Suppressor macrophage treated with lipopolysaccharide for 4 hours (primary cell): ENCODE measurements at regions not wholly inside any gene's neighbourhood (a gene's known extent, or its start where the extent isn't known, plus 50 kb on each side); places are given as distances from the start of the nearest gene placed in this dataset.

Experiments used
- DNase-seq: peaks from one replicate; pipeline ENCODE4 v3.0.0-alpha.2; 2020

DNA sequence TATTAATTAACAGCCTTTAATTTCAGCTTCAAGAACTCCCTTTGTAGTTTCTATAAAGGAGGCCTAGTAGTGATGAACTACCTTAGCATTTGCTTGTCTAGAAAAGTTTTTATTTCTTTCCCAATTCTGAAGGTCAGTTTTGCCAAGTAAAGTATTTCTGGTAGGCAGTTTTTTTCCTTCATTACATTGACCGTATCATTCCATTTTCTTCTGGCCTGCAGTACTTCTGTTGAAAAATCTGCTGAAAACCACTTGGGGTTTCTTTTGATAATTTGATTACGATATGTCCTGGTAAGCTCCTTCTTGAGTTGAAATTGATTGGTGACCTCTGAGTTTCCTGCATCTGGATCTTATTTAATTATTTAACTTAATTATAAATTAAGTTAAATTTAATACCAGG is 691.8 kb downstream of the TSN start:
- DNase-seq = no peak

DNA sequence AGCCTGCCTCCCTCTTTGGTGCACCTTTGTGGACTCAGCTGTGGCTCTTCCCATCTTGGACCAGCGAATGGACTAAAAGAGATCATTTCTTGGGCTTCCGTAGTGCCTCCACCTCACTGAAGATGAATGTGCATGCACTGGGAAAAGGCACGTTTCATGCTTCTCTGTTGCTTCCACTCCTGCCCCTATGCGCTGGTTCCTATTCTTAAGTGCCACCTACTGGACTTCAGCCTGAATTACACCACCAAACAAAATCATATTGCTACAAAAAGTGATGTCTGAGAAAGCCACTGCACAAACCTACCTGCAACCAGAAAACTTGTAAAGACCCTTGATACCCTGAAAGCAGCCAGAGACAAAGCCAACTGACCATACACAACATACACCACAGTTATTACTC is 695.6 kb downstream of the TSN start:
- DNase-seq = peak; percentile 37

DNA sequence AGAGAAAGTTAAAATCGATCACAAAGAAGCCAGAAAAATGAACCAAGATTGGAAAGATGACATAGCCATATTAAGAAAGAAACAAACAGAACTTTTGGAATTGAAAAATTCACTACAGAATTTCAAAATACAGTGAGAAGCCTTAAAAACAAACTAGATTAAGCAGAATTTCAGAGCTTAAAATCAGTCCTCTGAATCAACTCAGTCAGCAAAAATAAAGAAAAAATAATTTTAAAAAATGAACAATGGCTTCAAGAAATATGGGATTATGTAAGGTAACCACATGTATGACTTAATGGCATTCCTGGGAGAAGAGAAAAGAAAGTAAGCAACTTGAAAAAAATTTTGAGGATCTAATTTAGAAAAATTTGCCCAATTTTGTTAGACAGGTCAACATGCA is 696.2 kb downstream of the TSN start:
- no peak for DNase-seq

DNA sequence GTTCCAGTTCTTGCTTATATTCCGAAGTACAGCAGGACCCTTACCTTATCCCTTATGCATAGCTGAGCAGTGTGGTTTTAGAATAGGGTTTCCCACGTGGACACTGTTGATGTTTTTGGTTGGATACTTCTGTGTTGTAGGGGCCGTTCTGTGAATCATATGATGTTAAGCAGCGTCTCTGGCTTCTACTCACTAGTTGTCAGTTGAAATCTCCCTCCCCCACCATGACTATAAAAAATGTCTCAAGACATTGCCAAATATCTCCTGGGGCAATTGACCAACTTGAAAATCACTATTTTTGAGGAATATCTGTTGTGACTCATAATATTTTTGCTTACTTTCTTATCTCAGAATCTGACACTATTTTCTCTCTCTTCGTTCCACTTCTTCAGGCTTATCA is 713.7 kb downstream of the TSN start:
- no peak for DNase-seq

DNA sequence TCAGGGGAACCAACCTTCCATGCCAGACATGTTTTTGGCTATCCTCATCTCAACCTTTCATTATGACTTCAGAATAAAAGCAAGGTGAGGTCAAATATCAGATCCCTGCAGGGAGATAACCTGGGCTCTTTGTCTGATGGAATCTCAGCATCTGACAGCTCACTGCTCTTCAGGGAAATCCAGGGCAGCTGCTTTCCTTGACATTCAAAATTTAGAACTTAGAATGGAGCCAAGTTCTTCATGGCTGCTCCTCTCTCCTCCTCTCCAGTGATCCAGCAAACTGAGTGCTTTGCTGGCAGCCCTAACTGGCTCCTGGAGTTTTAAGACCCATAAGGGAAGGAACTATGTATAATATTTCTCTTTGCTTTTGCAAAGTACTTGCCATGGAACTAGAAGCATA is 716.3 kb downstream of the TSN start:
- no peak for DNase-seq

DNA sequence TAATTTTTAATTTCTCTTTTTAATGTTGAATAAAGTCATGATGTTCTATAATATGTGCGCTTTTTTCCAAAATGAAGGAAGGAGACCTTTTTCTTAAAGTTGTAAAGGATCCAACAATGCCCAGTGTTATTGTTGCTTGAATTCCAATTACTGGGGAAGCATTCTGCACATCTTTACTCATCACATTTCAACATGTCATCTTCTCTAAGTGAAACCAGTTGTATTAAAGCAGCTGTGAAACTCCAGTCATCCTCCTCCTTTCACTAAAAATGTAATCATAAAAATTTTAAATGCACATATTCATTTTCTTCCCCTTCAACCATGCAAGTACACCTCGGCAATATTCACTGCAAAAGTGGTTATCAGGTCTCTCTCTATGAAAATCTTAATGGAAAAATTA is 722.7 kb downstream of the TSN start:
- DNase-seq = no peak

DNA sequence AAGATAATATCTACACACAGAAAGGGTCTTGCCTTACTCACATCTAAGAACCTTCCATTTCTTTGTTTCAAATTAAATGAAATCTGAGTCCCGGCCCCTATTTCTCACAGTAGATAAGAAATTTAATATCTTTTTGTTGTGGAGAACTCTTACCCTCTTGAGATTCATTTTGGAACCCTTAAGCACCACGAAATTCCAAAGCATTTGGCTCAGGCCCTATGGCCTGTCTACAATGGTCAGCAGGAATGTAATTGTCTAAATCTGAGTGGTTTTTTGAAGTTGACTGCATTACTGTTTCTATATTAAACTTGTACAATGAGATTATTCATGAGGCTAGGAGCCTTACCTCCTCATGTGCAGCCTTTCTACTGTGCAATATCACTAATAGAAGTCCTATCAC is 723.3 kb downstream of the TSN start:
- DNase-seq = no peak

DNA sequence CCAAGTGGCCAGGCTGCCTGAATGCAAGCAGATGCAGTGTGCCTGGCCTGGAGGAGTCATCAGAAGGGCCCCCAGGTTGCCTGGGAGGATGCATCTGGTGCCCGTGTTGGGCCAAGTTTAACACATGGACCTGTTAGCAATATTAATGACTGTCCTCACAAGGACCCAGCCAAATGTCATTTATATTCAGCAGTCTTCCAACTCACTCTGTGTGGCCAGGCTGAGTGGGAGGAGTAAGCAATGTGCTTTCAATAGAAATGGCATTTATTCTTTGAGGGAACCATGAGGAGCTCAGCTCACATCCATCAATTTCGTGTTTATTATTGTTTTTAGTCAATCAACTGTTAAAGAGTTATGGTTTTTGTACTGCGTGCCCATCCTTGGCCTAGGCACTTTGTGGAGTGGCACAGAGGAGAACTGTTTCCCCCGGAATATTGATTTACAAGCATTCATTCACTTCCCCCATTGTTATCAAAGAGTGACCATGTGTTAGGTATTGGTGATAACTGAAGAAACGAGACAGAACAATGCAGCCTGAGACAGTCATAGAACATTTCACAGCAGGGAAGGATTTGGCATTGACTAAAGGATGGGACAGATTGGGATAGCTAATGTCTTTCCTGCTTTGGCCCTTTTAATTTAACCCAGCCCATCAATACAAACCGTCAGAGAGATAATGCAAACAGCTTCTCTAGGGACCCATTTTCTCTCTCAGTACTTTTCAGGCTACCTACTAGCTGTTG is 725.2 kb downstream of the TSN start:
- no peak for DNase-seq

DNA sequence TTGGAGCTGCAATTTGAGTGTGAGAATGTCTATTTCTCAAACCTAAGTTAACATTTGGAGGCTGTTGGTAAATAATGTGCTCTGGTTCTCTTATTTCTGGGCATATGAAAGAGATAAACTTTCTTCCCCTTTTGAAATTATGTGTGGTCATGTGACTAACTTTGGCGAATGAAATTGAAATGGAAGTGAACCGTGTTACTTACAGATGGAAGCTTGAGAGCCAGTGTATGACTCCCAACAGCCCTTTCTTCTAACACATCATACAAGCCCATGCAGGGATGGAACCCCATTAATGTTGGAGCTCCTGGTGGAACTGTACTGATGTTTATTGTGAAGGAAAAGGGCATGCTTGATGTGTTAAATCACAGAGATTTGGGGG is 725.8 kb downstream of the TSN start:
- DNase-seq = no peak

DNA sequence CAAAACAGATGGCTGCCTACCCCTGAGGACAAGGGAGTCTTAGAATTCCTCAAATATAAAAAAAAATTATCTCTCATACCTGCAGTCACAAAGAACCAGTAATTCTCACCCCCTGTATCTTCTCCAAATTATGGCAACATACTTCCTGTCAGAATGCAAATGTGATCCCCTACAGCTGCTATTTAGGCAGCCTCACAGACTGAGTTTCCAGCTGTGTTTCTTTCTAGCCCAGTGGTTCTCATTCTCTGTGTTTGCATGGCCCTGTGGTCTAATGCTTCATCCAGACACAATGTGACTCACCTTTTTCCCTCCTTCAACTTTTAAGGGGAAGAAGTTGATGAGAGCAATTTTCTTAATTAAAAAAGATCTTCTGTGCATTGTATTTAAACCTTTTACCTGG is 726.3 kb downstream of the TSN start:
- DNase-seq = no peak

DNA sequence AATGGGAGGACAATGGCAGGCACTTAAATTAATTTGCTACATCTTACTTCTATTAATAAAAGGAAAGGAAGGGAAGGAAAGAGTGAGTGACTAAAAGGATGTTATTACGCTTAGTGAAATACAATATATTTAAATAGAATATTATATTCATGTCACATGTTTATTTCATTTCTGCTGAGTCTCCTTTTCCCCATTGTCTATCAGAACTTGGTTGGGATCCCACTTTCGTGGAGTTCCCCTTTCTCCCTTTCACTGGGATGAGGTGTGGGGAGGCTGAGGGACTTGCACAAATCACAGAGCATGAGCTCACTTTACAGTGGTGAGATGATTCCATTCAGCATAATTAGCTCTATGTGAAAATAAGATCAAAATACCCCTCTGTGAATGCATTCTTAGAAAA is 730.6 kb downstream of the TSN start:
- no peak for DNase-seq

DNA sequence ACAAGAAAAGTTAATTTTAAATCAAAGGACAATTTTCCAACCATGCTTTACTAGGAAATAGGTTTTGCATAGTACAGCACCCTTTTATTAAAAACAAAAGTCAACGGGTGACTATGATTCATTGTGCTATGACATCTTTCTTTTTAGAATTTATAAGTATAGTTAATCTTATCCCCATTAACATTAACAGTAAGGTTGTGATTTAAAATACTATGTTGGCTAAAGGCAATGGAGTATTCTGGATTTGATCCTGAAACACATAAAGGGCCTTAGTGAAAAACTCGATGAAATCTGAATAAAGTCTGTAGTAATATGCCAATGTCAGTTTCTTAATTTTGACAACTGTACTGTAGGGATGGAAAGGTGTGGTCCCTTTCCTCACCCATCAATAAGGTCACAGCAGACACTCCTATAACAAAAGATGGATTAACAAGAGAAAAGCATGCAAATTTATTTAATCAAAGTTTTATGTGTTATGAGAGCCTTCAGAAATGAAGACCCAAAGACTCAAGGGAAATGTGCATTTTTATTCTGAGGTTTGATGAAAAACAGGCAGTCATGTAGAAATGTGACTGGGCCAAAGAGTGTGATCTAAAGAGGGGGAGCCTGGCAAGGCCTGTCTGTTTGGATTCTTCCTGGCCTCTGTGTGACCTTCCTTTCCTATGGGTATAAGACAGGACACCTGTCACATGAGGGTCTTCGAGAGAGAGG is 731.4 kb downstream of the TSN start:
- no peak for DNase-seq

DNA sequence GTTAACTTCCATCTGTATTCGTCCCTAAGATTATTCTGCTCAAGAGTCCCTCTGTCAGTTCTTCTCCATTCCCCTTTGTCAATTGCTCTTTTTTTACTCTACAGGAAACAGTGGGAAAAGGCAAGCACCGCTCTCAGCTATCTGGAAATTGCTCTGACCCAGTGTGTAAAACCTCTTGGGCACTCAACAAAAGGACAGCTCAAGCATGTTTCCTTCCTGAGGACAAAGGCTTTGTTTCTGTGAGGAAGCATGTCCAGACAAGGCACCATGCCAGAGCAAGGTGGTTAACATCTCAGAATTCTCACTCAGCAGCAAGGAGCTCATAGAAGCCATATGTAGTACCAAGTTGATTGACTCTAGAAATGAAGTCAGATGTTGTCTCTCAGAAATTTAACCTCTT is 735.6 kb downstream of the TSN start:
- DNase-seq = no peak

DNA sequence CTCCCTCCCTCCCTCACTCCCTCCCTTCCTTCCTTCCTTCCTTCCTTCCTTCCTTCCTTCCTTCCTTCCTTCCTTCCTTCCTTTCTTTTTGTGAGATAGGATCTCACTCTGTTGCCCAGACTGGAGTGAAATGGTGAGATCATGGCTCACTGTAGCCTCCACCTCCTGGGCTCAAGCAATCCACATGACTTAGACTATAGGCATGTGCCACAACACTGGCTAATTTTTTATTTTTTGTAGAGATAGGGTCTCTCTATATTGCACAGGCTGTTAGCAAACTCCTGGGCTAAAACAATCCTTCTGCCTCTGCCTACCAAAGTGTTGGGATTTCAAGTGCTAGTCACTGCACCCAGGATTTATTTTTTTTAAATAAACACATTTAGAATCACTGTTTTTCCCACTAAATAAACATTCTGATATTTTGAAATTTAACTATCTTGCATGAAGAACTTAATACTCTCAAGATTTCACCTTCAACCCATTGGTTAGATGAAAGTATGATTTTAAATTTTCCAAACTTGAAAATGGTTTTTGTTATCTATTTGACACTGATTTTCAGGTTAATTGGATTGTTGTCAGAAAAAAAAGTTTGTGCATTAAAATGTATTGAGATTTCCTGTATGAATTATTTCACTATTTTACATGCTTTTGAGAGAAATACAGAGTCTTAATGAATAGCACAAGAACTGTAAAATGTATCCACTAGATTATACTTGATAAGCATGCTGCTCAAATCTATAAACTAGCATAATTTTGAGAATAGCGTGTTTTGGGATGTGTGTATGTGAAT is 745.1 kb downstream of the TSN start:
- DNase-seq = no peak

DNA sequence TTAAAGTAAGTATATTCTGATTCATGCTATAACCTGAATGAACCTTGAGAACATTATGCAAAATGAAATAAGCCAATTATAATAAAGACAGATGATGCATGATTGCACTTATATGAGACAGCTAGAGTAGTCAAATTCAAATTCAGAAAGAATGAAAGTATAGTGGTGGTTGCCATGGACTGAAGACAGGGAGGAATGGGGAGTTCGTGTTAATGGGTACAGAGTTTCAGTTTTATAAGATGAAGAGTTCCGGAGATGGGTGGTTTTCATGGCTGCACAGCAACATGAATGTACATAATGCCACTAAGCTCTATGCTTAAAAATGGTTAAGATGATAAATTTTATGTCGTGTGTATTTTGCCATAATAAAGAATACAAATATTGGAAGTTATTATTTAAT is 751.2 kb downstream of the TSN start:
- no peak for DNase-seq

DNA sequence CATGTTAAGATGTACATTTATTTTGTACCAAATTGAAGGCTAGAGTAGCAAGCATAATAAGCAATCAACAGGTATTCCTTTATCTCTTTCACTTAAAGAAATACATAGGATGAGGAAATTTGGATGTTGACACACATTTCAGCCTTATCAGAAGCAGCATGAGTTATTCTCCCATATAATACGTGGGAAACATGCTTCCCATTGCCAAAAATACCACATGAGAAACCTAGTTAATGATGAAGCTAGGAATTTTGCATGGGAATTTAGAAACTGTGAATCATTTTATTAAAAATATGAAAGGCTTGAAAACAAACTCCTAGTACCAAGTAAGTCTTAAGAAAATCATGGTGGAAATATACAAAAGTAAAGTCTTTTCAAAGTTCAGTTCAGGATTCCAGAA is 751.8 kb downstream of the TSN start:
- DNase-seq = no peak

DNA sequence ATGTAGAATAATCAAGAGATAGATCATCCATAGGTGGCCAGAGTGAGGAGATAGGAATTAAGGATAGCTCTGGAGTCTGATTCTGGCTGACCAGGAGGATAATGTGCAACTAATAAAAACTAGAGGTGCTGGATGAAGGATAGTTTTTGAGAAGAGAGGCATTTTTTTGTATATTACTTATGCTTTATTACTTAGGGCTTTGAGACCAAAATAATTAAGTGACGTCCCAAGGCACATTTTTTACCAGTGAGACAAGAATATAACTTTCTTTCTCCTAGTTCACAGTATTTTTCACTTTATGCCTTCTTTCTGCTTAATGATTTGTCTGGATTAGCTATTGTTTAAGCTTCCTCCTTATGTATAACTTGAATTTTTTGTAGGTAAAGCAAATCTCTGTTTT is 756.6 kb downstream of the TSN start:
- no peak for DNase-seq

DNA sequence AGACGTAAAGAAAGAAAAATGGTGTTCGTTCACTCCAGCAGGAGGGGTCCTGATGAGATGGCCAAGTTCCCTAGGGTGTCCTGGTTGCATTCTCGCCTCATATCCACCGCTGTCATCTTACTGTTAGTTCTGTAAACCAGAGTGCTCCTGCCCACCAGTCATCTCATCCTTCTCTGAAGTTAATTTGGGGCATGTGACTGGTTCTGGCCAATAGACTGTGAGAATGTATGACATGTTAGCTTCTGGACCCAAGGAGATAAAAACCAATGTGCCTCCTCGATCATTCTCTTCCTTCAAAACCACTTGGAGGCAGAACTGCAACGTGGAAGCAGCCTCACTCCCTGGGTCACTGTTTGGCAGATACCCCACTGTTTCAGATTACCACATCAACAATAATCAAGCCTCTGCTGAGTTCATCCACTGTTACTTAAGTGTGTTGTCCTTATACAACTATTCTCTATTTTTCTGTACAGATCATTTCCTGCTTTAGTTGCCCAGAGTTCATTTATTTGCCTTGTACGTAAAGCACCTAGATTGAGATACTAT is 759.1 kb downstream of the TSN start:
- DNase-seq = no peak

DNA sequence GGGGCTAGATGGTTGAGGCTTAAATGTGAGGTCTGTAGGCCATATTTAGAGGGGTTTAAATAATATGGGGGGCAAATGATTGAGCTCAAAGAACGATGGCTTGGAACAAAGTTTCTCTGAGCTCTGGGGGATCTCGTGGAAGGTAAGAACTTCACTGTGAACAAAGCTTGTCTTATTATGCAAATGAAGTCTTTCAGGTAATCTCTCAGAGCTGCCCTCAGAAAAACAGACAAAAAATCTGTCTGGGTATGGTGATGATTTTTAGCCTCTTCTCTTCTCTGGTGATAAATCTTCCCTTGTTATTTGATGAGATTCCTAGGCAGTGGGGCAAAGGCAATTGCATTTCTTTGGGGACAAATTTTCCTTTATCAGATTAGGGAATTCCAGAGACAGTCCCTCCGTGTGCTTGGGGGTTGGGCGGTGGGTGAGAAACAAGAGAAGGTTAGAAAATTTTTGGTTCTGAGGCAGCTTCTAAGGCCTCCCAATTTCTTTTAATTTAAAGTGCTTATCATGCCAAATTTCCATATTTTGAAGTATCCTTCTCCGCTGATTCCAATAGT is 760.4 kb downstream of the TSN start:
- DNase-seq = no peak

DNA sequence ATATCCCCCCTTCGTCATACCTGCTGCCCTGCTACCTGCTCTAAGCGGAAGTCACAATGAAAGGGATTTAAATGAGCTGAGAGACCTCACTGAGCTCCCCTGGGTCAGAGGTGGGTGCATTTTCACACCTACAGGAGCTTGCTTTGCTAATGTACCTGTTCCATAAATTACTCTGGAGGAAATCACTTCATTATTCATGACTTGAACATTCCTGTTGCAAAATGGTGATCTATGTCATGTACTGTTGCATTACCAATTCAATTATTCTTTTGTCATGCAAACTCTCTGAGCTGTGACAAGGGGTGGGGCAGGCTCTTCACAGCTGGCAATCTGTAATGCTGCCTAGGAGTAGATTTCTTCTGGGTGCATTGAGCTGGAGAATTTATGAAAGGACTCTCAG is 761.3 kb downstream of the TSN start:
- DNase-seq = no peak

DNA sequence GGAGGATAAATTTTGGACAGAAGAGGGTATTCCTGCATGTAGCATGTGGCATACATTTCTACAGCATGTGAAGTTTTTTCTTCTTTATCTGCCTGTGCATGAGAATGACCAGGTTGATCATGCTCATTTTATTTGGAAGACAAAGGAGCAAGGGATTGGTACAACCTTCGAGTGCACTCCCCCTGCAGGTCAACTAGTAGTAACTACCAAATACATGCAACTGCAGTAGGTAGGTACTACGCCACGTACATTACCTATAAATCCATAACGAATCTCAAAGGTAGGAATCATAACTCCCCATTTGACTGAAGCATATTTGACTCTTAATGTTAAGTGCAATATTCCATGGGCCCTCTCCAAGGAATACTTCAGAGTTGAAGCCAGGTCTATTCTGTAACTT is 763.9 kb downstream of the TSN start:
- no peak for DNase-seq

DNA sequence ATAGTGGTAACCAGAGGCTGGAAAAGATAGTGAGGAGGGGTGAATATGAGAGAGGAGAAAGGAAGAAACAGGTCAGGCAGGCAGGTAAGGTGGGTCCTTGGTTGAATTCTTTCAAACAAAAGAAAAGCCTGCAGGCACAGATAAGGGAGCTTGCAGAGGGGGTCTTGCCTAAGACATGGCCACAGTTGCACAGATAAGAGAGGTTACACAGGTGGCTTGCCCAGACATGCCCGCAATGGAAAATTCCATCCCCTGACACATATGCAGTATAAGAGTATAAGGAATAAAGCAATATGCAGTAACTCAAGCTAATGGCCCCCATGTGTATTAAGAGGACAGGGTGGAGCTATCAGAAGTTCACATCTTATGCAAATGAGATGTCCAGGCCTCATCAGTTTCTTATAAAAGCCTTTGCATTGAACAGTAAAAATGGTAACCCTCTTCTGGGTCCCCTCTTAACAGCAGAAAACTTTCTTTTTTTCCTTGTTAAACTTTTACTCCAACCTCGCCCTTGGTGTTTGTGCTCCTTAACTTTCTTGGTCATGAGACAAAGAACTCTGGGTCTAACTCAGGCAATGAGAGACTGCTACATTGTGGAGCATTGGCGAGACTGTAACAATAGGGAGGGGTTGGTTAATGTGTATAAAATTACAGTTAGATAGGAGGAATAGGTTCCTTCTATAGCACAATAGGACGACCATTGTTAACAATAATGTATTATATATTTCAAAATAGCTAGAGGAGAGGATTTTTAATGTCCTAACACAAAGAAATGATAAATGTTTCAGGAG is 764.6 kb downstream of the TSN start:
- DNase-seq = no peak

DNA sequence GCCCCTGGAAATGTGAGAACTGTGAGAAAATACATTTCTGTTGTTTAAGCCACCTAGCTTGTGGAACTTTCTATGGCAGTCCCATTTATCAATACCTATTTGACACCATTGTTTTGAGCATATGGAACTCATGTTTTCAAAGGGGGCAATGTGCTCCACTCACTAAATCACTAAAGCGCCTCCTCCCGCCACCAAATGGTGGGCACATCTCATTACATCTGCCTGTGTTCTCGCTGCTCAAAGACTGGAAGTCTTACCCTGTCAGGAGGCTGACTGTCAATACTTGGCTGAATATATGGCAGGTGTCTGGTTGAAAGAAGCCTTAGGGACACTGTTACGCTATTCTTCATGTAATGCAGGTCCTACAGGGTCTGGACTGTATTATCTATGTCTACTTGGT is 767.7 kb downstream of the TSN start:
- DNase-seq = no peak
